ENCODE measurements at regions not wholly inside any gene's neighbourhood (a gene's known extent, or its start where the extent isn't known, plus 50 kb on each side); places are given as distances from the start of the nearest gene placed in this dataset.
"Not testable (repeated sequence)": the region's sequence is repeated elsewhere in the genome, so short reads cannot be mapped to it uniquely, and the experiment has no call there.

DNA sequence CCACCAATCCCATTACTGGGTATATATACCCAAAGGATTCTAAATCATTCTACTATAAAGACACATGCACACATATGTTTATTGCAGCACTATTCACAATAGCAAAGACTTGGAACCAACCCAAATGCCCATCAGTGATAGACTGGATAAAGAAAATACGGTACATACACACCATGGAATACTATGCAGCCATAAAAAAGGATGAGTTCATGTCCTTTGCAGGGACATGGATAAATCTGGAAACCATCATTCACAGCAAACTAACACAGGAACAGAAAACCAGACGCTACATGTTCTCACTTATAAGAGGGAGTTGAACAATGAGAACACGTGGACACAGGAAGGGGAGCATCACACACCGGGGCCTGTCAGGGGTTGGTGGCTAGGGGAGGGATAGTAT, 154.3 kb downstream of the TPBG start:
- DNase-seq = not testable (repeated sequence)

DNA sequence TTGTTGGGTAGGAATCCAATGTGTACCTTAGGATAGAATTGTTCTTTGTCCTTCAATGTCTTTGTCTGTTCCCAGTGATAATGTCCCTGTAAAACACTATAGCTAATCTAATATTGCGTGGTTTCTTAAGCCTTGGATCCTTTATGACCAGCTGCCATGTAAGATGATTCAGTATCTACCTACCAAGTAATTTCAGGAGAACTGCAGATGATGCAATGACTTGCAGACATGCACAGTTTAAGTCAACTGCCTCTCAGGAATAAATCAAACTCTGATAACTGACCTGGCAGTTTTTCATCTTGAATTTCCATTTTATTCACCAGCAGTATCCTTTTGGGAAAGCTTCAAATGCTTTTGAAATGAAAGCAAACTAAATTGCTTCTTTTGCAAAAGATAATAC, 157.8 kb downstream of the TPBG start:
- no peak for DNase-seq

DNA sequence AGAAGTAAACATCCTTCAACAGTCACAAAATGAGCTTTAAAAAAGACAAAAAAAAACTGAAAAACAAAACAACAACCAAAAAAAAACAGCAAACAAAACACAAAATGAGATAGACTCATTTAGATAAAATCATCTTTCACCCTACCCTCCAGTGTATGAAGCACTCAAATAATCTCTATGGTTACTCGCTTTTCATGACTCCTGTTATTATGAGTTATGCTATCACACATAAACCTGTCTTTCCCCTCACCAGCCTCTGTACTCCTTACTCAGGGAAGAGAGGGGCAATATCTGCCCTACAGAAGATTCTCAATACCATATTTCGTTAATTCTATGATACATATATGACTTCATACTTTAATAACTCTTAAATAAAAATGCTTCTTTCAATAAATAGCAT, 158.2 kb downstream of the TPBG start:
- no peak for DNase-seq

DNA sequence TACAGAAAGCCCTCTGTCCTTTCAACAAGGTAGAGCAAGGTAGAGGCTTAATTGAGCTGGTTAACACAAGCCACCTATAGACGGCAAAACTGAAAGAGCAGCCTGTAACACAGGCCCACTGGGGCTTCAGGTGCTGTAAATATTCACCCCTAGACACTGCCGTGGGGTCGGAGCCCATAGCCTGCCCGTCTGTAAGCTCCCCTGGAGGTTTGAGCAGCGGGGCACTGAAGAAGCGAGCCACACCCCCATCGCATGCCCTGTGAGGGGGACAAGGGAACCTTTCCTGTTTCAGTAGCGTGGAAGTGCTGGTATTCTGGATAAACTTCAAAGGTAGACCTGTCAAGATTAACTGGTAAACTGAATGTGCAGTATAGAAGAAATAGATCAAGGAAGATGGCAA, 160.4 kb downstream of the TPBG start:
- no peak for DNase-seq

DNA sequence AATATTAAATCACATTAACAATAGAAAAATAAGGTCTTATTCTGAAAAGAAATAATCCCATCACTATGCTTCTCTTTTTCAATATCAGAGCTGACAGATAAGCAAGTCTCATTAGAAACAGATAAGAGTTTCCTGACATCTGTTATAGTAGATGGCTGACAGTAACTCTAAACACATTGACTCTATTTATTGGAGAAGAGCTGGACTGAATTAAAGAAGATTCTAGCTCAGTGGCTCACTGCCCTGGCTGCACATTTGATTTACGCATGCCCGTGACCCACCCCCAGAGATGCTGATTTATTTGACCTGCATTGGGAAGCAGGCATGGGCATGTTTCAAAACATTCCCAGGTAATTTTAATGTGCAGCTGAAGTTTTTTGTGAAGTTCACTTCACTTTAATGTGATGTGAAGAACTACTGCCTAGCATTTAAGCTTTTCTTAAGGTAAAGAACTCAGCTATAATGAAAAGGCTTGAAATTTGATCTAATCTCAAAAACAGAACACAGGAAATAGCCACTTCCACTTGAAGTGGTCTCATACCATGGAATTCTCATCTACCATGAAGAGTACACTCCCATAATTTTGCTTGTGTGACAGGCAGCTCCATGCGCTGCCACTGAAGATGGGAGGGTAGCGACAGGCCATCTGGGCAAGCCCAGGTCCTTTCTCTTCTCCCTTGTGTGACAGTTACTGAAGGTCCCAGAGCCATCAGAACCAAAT, 162.3 kb downstream of the TPBG start:
- peak; percentile 4 for DNase-seq

DNA sequence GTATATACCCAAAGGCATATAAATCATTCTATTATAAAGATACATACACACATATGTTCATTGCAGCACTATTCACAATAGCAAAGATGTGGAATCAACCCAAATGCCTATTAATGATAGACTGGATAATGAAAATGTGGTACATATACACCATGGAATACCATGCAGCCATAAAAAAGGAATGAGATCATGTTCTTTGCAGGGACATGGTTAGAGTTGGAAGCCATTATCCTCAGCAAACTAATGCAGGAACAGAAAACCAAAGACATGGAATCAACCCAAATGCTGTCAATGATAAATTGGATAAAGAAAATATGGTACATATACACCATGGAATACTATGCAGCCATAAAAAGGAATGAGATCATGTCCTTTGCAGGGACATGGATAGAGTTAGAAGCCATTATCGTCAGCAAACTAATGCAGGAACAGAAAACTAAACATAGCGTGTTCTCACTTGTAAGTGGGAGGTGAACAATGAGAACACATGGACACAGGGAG, 166.4 kb downstream of the TPBG start:
- DNase-seq = not testable (repeated sequence)

DNA sequence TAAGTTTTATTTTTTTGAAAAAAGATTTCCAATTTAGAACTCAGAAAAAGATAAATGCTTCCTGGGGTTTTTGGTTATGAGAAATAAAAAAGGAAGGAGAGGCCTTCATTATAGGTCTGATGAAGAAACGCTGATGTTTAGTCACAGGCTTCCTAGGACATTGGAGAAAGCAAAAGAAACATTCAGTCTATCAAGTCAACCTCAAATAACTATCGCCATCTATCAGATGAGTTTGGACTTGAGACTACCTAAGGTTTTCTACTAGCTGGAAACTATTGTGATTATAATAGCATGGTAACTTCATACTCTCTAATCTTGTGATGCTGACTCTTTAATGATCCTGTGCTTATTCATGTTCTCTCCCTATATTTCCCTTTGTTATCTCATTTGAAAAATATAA, 171.3 kb downstream of the TPBG start:
- no peak for DNase-seq

DNA sequence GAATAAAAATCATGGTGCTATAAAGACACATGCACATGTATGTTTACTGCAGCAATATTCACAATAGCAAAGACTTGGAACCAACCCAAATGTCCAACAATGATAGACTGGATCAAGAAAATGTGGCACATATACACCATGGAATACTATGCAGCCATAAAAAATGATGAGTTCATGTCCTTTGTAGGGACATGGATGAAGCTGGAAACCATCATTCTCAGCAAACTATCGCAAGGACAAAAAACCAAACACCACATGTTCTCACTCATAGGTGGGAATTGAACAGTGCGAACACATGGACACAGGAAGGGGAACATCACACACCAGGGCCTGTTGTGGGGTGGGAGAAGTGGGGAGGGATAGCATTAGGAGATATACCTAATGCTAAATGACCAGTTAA, 185.9 kb downstream of the TPBG start:
- not testable (repeated sequence) for DNase-seq

DNA sequence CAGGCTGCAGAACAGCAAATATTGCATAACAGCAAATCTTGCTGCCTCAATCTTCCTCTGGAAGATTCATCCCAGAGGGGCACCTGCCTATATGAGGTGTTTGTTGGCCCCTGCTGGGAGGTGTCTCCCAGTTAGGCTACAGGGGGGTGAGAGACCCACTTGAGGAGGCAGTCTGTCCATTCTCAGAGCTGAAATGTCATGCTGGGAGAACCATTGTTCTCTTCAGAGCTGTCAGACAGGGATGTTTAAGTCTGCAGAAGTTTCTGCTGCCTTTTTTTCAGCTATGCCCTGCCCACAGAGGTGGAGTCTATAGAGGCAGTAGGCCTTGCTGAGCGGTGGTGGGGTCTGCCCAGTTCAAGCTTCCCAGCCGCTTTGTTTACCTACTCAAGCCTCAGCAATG, 187.7 kb downstream of the TPBG start:
- not testable (repeated sequence) for DNase-seq

DNA sequence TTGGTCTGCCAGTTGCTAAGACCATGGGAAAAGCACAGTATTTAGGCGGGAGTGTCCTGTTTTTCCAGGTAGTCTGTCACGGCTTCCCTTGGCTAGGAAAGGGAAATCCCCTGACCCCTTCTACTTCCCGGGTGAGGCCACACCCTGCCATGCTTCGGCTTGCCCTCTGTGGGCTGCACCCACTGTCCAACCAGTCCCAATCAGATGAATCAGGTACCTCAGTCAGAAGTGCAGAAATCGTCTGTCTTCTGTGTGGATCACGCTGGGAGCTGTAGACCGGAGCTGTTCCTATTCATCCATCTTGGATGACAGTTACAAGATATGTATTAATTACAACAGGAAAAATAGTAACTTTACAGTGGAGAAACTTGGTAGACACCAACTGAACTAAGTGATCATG, 188.2 kb downstream of the TPBG start:
- no peak for DNase-seq

DNA sequence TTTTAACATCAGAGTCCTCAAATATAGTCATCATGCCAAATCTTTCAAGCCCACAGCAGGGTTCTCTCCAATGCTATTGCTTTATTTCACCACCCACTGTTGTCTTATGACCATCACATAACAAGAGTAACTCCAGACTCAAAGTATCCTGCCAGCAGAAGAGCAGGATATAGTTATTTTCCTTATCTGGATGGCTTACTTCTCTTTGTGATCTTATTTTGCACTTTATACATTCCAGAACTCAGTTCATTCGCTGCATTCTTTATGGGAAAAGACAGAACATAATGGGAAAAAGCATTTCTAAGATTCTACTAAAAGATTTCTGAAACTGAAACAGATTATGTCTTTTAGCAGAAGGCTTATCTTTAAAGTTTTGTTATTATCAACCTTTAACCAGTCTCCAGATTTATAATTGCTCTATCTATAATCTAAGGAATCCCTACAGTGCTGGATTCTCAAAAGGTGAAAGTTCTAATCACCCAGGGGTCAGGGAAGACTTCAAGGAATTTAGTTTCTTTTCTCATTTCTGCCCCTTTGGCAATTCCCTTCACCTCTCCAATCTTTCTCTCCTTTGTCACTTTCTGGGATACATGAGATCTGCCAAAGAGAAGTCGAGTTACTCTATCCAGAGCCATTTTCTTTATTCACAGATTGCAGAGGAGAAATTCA, 190.4 kb downstream of the TPBG start:
- DNase-seq = no peak

DNA sequence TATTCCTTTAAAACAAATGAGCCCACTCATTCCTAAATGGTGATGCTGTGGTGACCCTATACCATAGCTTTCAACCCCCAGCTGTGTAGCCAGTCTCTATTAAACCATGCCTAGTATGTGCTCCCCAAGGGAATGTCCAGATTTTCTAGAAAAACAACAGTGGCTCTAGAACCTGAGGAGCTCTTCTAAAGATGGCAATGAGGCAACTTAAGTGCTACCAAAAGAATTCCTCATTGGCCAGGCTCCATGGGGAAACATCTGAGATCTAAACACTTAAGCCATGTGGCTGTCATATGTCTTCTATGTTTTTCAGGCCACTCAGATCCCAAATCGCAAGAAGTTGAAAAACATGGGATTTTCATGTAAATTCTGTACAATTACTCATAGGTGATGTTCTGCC, 191.0 kb downstream of the TPBG start:
- DNase-seq = no peak

DNA sequence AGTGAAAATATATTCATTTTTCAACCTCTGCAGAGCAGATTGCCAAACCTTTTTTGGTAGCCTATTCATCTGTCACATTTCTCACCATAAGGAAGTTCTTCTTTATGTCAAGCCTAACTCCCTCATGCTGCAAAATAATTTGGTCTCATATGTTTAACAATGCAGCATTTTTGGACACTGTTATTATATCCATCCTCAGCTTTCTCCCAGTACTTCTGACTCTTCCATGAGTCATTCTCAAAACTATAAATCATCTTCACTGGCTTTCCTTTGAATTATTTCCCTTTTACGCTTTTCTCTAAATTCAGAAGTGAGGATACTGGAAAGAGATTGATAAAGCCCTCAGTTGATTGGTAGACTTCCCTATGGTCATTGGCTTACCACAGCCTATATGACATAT, 192.2 kb downstream of the TPBG start:
- DNase-seq = no peak

DNA sequence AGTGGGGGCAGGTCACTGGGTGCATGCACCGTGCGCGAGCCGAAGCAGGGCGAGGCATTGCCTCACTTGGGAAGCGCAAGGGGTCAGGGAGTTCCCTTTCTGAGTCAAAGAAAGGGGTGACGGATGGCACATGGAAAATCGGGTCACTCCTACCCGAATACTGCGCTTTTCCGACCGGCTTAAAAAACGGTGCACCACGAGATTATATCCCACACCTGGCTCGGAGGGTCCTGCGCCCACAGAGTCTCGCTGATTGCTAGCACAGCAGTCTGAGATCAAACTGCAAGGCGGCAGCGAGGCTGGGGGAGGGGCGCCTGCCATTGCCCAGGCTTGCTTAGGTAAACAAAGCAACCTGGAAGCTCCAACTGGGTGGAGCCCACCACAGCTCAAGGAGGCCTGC, 194.9 kb downstream of the TPBG start:
- not testable (repeated sequence) for DNase-seq

DNA sequence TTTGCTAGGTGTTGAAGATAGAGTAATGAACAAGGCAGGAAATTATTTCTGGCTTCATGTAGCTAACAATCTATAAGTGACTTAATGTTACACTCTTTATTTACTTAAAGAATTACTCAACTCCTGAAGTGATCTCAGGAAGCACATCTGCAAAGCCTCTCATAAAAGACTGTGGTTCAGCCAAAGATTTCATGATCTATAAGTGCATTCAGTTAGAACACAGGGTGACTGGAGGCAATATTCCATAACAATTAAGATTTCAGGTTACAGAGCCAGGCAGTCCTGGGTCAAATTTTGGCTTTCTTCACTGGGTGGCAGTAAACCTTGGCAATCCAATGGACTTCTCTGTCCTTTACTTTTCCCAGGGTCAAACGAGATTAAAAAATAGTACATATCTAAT, 204.0 kb downstream of the TPBG start:
- no peak for DNase-seq

DNA sequence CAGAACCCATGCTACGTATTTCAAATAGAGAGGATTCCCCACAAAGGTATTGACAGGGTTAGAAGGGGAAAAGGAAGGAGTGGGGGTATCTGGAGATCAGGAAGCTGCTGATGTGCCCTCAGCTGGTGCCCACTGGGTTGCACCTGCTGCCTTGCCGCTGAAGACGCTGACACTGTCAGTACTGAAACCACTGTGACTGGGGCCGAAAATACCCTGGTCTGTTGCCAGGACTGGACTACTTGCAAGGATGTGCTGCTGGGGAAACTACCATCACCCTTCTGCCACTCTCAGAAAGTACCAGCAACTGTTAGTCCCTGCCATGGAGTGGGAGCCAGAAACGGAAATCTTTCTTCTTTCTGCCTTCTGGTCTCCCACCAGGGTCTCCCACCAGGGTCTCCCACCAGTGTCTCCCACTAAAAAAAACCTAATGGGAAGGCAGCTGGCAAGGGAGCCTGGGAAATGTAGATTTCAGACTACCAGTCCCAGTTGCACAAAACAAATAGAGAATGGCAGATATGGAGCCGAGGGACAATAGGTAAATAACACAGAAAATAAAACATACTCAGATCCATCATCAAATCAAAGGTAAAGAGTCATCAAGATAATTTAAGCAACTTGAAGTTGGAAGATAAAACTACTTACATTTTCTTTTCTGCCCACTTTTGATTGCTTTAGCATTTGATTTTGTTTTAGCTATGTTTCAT, 204.8 kb downstream of the TPBG start:
- no peak for DNase-seq

DNA sequence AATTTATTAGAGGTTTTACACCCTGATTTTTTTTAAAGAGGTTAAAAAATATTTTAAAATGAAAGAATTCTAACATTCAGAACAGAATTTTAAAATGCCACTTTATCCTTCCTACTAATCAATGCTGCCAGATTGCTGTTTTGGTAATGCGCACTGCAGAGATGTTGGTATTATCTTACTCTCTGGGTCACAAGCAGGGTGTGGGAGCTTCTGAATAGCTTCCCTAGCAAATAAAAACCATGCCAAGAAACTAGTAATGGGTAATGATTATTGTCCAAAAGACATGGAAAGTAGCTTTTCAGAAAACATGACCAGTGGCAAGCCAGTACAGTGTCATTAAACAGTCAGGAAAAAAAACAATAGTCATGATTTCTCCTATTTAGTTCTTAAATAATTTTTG, 205.4 kb downstream of the TPBG start:
- no peak for DNase-seq

DNA sequence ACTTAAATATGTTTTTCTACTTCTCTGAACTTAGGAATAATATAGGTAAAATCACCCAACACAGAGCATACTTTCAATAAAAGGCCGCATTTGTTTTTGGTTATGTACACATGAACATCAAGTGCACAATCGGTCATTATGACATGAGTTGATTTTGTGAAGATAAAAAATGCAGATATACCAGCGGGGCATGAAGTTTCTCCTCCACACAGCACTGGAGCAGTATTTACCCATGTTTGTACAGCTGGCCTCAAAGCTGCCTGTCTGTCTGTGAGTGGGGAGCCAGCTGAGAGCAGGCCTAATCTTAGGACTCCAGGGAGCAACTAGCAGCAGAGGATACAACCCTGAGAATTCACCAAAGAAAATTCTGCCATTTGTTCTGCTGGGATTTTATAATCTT, 206.5 kb downstream of the TPBG start:
- peak; percentile 27 for DNase-seq

DNA sequence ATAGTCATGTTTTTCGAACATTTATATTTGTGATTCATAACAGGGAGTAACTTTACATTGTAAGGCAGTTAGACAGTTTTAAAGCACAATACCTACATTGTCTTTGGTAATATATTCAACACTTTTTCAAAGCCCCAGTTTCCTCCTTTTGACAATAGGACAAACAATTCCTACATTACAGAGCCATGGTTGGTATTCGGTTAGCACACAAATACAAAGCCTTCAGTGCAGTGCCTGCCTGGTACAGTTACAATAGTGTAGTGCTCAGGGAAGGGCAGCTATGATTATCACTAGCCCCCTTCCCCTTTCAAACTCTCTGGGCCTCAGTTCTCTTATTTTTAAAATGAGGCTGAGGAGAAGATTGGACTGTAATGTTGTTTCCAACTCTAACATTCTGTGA, 207.8 kb downstream of the TPBG start:
- DNase-seq = no peak

DNA sequence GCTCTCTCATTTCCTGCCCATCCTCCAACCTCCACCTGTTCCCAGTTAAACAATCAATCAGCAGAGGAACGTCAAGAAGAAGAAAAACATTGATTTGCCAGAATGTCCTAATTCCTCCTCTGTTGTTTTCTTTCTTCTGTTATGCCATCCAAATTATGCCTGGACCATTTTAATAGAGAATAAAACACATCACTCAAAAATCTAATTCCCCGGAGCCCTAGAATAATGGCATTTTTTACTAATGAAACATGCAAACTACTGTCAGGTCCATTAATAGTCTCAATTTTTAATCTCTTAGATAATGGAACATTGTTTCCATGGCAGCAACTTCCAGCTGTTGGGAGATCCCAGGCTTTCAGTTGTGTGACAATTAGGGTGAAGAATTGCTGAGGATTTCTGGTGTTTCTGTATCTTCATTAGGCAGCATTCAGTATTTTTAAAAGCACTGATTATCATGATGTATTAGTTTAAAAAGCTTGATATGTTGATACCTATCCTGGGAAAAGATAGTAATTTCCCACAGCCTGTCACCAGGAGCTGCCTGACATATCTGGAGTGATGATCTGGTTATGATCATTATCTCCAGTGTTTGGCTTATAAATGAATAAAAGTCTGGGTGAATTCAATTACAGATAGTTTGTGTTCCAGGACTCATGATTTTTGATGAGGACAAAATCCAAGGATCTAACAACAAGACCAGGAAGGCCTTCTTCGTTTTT, 209.8 kb downstream of the TPBG start:
- peak; percentile 30 for DNase-seq

DNA sequence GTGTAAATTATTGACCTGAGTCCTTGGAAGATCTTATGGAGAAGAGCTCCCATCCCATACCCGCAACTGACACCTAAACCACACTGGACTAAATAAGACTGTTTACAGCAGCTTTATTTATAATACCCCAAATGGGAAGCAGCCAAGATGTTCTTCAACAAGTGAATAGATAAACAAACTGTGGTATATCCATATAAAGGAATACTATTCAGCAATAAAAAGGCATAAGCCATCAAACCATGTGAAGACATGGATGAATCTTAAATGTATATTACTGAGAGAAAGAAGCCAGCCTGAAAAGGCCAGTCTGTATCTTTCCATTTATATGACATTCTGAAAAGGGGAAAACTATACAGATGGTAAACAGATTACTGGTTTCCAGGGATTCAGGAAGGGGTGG, 212.7 kb downstream of the TPBG start:
- DNase-seq = no peak

DNA sequence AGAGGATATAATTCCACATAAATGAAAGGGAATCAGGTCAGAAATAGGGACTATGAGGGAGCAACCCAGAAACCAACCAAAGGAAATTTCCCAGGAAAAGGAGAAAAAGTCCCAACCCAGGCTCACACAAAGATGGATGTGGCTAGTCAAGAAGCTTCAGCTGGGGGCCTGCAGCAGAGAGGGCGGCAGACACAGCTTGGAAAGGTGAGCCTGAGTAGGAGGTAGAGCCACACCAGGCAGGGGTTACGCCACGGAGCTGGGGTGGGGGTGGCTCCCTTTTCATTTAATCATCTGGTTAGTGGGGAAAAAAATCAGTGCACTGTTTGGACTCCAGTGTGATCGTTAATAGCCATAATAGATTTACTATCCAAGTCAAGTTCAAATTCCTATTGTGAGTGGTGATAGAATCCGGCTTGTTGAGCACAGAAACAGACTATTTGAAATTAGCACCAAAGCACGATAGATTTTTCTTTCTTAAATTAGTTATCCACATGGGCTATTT, 220.6 kb downstream of the TPBG start:
- no peak for DNase-seq

DNA sequence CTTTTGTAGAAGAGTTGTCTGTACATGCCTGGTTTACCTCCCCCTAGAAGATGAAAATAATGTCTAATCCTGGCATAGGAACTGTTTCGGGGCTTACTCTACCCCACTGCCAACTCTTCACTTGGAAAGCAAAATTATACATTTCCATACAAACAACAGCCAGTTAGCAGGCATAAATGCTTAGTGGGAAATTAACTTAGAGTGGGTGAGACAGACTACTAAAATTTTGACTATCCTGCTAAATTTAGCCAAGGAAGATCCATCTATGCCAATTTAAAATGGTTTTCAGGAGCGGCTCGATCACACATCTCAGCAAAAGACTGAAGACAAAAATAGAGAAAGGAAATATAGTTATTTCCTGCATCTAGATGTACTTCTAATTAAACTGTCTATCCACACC, 221.2 kb downstream of the TPBG start:
- DNase-seq = no peak

All from eye (tissue), 1 donor.